NK-92 treated with Interleukin-12 subunit alpha and Interleukin-12 subunit beta, amount 100 ng/mL, for 24 hours (cell line): ENCODE measurements at regions not wholly inside any gene's neighbourhood (a gene's known extent, or its start where the extent isn't known, plus 50 kb on each side); places are given as distances from the start of the nearest gene placed in this dataset.

Source experiments
- DNase-seq: peaks from one replicate; lab custom pipeline; 2025; lab: John Stamatoyannopoulos, UW

GRCh38 chr4:188826393-188826792 is 687.2 kb downstream of the TRIML1 start:
- DNase-seq = no peak

- DNase-seq = no peak
Observed at GRCh38 chr4:188839704-188840103, 700.5 kb downstream of the TRIML1 start.

- DNase-seq = no peak
Observed at GRCh38 chr4:188841523-188841922, 702.3 kb downstream of the TRIML1 start.

- DNase-seq = no peak
Observed at GRCh38 chr4:188854436-188854835, 715.2 kb downstream of the TRIML1 start.

- DNase-seq = no peak
Observed at GRCh38 chr4:188858696-188859095, 719.5 kb downstream of the TRIML1 start.

- no peak for DNase-seq
Observed at GRCh38 chr4:188864741-188865140, 725.5 kb downstream of the TRIML1 start.

- DNase-seq = no peak
Observed at GRCh38 chr4:188867796-188868195, 728.6 kb downstream of the TRIML1 start.

GRCh38 chr4:188869581-188869980 is 730.3 kb downstream of the TRIML1 start:
- no peak for DNase-seq

- DNase-seq = no peak
Observed at GRCh38 chr4:188872809-188873208, 733.6 kb downstream of the TRIML1 start.

- DNase-seq = no peak
Observed at GRCh38 chr4:188876881-188877280, 737.6 kb downstream of the TRIML1 start.

- no peak for DNase-seq
Observed at GRCh38 chr4:188879598-188879997, 740.4 kb downstream of the TRIML1 start.

GRCh38 chr4:188887905-188888304 is 748.7 kb downstream of the TRIML1 start:
- no peak for DNase-seq

- DNase-seq = no peak
Observed at GRCh38 chr4:188892837-188893236, 753.6 kb downstream of the TRIML1 start.

- DNase-seq = no peak
Observed at GRCh38 chr4:188903986-188904385, 764.7 kb downstream of the TRIML1 start.

- DNase-seq = no peak
Observed at GRCh38 chr4:188904617-188905016, 765.4 kb downstream of the TRIML1 start.

GRCh38 chr4:188905248-188905647 is 766.0 kb downstream of the TRIML1 start:
- DNase-seq = no peak

GRCh38 chr4:188911199-188911598 is 772.0 kb downstream of the TRIML1 start:
- DNase-seq = no peak

GRCh38 chr4:188911707-188912106 is 772.5 kb downstream of the TRIML1 start:
- no peak for DNase-seq

- DNase-seq = no peak
Observed at GRCh38 chr4:188915175-188915574, 775.9 kb downstream of the TRIML1 start.

GRCh38 chr4:188918787-188919186 is 779.5 kb downstream of the TRIML1 start:
- no peak for DNase-seq

- DNase-seq = no peak
Observed at GRCh38 chr4:188930822-188931221, 791.6 kb downstream of the TRIML1 start.

- DNase-seq = no peak
Observed at GRCh38 chr4:188934320-188934962, 795.2 kb downstream of the TRIML1 start.

GRCh38 chr4:188941524-188942119 is 802.4 kb downstream of the TRIML1 start:
- DNase-seq = no peak

GRCh38 chr4:188942606-188943005 is 803.4 kb downstream of the TRIML1 start:
- DNase-seq = no peak
